Vagina (tissue), 2 donors: ENCODE measurements at regions not wholly inside any gene's neighbourhood (a gene's known extent, or its start where the extent isn't known, plus 50 kb on each side); places are given as distances from the start of the nearest gene placed in this dataset.

Experiments
- POLR2A ChIP-seq, 2 donors: fragments of 450-650 bp; IDR thresholded peaks; one replicate each; pipeline ENCODE4 v1.6.1; 2017; ENCODE audit warnings: antibody characterized with exemption in 2 of 2, mild to moderate bottlenecking in 2 of 2, moderate library complexity in 2 of 2
- POLR2AphosphoS5 ChIP-seq, 2 donors: sonication (generic); formaldehyde crosslinking; IDR thresholded peaks; one replicate each; pipeline ENCODE4 v1.9.0; 2017; ENCODE audit warnings: antibody characterized with exemption in 2 of 2, mild to moderate bottlenecking in 2 of 2, low read depth in 1 of 2; ENCODE audit not compliant: insufficient read depth in 1 of 2
- TF ChIP-seq, protein P1 (sequence below), 3 experiments: fragments of 450-650 bp in 2 of 3; fragments of 200-600 bp in 1 of 3; sonication (generic) in 1 of 3; IDR thresholded peaks; one replicate each; pipeline ENCODE4 v1.5.1; 2017 to 2019; ENCODE audit warnings: antibody characterized with exemption in 3 of 3, mild to moderate bottlenecking in 2 of 3, moderate library complexity in 2 of 3

DNA sequence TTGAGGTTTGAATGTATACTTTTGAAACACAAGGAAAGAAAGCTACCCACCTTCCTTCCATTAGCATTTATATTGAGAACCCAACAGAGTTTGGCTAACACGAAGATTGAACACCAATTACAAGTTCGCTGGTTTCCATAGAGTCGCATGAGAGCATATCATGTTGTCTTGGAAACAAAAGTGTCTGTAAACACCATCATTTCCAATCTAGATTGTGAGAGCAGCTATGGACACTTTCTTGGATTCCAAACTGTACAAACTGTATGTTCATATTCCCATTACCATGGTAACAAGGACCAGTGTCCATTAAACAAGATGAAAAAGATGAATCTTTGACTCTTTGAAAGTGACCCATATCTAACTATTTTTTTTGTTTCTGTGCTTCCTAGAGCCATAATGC lies 529.9 kb upstream of the ROBO1 start:
- no peak for TF ChIP-seq POLR2AphosphoS5 (IDR thresholded peaks at IDR 0.05; ENCODE audit: insufficient read depth in 1 of 2, low read depth in 1 of 2)
- TF ChIP-seq, protein P1, sequence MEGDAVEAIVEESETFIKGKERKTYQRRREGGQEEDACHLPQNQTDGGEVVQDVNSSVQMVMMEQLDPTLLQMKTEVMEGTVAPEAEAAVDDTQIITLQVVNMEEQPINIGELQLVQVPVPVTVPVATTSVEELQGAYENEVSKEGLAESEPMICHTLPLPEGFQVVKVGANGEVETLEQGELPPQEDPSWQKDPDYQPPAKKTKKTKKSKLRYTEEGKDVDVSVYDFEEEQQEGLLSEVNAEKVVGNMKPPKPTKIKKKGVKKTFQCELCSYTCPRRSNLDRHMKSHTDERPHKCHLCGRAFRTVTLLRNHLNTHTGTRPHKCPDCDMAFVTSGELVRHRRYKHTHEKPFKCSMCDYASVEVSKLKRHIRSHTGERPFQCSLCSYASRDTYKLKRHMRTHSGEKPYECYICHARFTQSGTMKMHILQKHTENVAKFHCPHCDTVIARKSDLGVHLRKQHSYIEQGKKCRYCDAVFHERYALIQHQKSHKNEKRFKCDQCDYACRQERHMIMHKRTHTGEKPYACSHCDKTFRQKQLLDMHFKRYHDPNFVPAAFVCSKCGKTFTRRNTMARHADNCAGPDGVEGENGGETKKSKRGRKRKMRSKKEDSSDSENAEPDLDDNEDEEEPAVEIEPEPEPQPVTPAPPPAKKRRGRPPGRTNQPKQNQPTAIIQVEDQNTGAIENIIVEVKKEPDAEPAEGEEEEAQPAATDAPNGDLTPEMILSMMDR (IDR thresholded peaks at IDR 0.05) = no peak
- no peak for TF ChIP-seq POLR2A (IDR thresholded peaks at IDR 0.05)
